Activated CD8-positive, alpha-beta T cell treated with anti-CD3 and anti-CD28 coated beads for 36 hours (primary cell): ENCODE measurements at regions not wholly inside any gene's neighbourhood (a gene's known extent, or its start where the extent isn't known, plus 50 kb on each side); places are given as distances from the start of the nearest gene placed in this dataset.
A peak's percentile ranks its signal among the peaks of the same experiment; 100 is the strongest.

Source experiments
- ATAC-seq: fragments of 200-7000 bp; cut with Tn5 transposase; one replicate; pipeline ENCODE4 v1.10.0; 2021; ENCODE audit warnings: mild to moderate bottlenecking, moderate library complexity
- CTCF ChIA-PET: fragments of 350-600 bp; sonication (Branson Sonifier 250); formaldehyde crosslinking; loops from one replicate; lab custom pipeline; 2021; ENCODE audit warnings: antibody characterized with exemption; lab: Charles Lee
- POLR2A ChIA-PET: fragments of 350-600 bp; sonication (Branson Sonifier 250); formaldehyde crosslinking; loops from one replicate; lab custom pipeline; 2021; ENCODE audit warnings: antibody characterized with exemption; lab: Charles Lee
- DNase-seq: peaks from one replicate; pipeline ENCODE4 v3.0.0-alpha.2; 2020
- H3K27ac Mint-ChIP-seq: one replicate; pipeline ENCODE4 v1.8.0; 2021; ENCODE audit warnings: mild to moderate bottlenecking, mixed read lengths
- H3K27me3 Mint-ChIP-seq: one replicate; pipeline ENCODE4 v1.8.0; 2021; ENCODE audit warnings: mixed read lengths
- H3K36me3 Mint-ChIP-seq: one replicate; pipeline ENCODE4 v1.8.0; 2021; ENCODE audit warnings: low read depth, mixed read lengths
- H3K4me1 Mint-ChIP-seq: one replicate; pipeline ENCODE4 v1.8.0; 2021; ENCODE audit warnings: low read depth, mixed read lengths
- H3K4me3 Mint-ChIP-seq: one replicate; pipeline ENCODE4 v1.8.0; 2021; ENCODE audit warnings: mild to moderate bottlenecking, moderate library complexity, mixed read lengths
- H3K9me3 Mint-ChIP-seq: one replicate; pipeline ENCODE4 v1.8.0; 2021; ENCODE audit warnings: mixed read lengths
- intact Hi-C: fragments of 100-400 bp; cut with micrococcal nuclease; formaldehyde crosslinking; loops from one replicate; pipeline ENCODE4 v1.10.0; 2022
- TF ChIP-seq, protein P1 (sequence below): fragments of 200-600 bp; IDR thresholded peaks from one replicate; pipeline ENCODE4 v1.8.0; 2022; ENCODE audit warnings: antibody characterized with exemption, mild to moderate bottlenecking

DNA sequence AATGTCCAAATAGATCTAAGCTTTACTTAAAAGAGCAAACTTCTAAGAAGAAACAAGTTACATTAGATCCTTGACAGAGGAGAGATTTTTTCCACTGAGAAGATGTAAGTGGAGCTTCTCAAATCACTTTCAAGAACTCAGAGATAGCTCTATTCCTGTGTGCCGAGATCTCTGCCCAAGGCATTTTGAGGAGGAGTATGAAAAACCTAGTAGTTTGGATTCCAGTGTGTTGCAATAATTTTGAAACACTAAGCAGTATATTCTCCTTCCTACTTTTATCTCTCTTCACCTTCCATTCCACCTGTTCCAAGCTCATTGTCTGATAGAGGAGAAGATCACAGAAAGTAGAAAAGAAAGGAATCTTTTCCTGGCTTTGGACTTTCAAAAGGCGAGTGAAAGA, 192.0 kb upstream of the TANK start:
- no peak for DNase-seq
- ATAC-seq = no peak
- Mint-ChIP-seq H3K36me3 (no peaks in the 10 kb centered on the region), H3K9me3 (no peaks in the 10 kb centered on the region), H3K27me3 (peaks cover 4% of the 10 kb centered on the region), H3K27ac (no peak overlapping the region), H3K4me1 (no peaks in the 10 kb centered on the region), H3K4me3 (no peak overlapping the region)
- ChIA-PET CTCF (interaction anchor here (1.3 to 1.9 kb wide), 2 partner anchors 9 to 26 kb away, joined by 3 to 4 read pairs; no protein-coding TSS in a partner anchor), POLR2A (no interaction called here)
- TF ChIP-seq, protein P1, sequence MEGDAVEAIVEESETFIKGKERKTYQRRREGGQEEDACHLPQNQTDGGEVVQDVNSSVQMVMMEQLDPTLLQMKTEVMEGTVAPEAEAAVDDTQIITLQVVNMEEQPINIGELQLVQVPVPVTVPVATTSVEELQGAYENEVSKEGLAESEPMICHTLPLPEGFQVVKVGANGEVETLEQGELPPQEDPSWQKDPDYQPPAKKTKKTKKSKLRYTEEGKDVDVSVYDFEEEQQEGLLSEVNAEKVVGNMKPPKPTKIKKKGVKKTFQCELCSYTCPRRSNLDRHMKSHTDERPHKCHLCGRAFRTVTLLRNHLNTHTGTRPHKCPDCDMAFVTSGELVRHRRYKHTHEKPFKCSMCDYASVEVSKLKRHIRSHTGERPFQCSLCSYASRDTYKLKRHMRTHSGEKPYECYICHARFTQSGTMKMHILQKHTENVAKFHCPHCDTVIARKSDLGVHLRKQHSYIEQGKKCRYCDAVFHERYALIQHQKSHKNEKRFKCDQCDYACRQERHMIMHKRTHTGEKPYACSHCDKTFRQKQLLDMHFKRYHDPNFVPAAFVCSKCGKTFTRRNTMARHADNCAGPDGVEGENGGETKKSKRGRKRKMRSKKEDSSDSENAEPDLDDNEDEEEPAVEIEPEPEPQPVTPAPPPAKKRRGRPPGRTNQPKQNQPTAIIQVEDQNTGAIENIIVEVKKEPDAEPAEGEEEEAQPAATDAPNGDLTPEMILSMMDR = no peak
- intact Hi-C loops = no loop called here

DNA sequence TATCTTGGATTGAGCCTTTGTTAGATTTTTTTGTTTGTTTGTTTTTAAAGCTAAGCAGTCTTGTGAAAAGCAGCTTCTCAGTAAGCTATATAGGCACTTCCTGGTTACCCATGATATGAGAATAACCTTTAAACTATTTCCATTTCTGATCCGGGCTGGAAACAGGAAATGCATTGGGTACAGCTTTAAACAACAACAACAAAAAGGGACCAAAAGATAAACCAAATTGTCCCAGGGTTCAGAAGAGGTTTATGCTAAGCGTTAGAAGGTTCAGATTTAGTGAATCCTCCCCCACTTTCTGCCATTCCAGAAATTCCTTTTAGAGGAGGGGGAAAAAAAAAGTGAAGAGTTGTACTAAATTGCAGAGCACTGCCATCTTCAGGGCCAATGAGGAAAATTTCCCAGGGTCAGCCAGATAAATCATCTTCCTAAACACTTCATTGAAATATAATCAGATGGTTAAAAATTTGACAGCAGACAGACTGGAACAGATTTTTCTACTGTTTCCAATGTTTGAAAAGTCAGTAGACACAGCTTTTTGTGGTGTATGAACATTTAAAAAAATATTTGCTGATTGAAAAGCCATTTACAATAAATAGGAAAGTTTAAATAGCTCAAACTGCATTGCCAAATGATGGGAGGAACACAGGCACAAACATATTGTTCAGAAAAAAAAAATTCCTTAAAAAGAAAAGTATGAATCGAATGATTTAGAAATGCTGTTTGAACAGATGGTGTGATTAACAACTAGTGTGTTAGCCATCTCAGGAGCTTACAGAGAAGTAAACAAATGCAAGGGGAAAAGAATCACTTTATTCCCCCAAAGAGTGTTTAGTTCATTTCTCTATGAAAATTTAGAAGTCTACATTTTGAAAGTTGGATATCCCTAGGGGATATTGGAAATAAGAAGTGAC, 189.9 kb upstream of the TANK start:
- no peak overlapping the region for H3K27ac Mint-ChIP-seq
- intact Hi-C loops = no loop called here
- no peaks in the 10 kb centered on the region for H3K36me3 Mint-ChIP-seq
- TF ChIP-seq, protein P1 = peak; percentile 47
- ChIA-PET CTCF (interaction anchor here (0.7 to 2.0 kb wide), 24 partner anchors 8 to 886 kb away, joined by 3 to 15 read pairs (median 3); no protein-coding TSS in a partner anchor), POLR2A (no interaction called here)
- DNase-seq (peak; percentile 21), ATAC-seq (no peak)
- H3K4me1 Mint-ChIP-seq = no peaks in the 10 kb centered on the region
- H3K27me3 Mint-ChIP-seq = peaks cover 1% of the 10 kb centered on the region
- no peaks in the 10 kb centered on the region for H3K9me3 Mint-ChIP-seq
- H3K4me3 Mint-ChIP-seq = no peak overlapping the region

DNA sequence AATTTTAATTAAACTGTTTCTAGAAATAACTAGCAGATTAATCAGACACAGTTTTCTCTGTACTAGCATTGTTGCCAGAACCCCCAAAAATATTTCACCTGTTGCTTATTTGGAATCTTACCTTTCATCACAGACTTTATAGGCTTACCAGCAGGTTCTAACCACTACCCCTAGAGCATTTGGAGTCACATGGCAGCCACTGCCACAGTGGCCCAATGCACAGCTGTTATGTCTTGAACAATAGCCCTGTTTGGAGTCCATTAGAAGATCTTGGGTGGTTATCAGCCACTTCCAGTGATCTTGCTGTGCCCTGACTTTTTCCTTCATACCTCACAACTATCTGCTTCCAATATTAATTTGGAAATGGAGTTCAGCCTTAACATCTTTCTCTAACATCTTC, 186.2 kb upstream of the TANK start:
- Mint-ChIP-seq H3K9me3 (peaks cover 1% of the 10 kb centered on the region), H3K27ac (no peak overlapping the region), H3K27me3 (no peaks in the 10 kb centered on the region), H3K4me3 (no peak overlapping the region), H3K36me3 (no peaks in the 10 kb centered on the region), H3K4me1 (no peaks in the 10 kb centered on the region)
- TF ChIP-seq, protein P1 = no peak
- intact Hi-C loops = no loop called here
- DNase-seq = no peak
- ChIA-PET CTCF (no interaction called here), POLR2A (no interaction called here)
- no peak for ATAC-seq

DNA sequence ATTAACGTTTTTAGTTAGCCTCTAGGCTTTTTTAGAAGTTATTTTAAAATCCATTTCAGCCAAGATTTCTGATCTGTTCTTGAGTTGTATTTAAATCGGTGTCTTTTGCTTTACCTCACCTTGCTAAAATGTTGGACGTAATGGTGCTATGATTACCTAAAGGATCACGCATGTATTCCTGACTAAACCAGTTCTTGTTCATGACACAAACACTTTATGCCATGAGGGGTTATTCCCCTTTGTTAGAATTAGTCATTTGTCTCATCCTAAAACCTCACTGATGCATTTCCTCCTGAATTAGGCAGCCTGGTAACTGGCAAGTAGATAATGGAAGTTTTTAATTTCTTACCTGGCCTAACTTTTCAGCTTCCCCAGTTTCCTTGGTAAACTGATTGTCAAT, 185.4 kb upstream of the TANK start:
- no peak for ATAC-seq
- POLR2A ChIA-PET = no interaction called here

More for the DNA sequence above, 185.4 kb upstream of the TANK start:
- peaks cover 1% of the 10 kb centered on the region for H3K9me3 Mint-ChIP-seq
- H3K27ac Mint-ChIP-seq = no peak overlapping the region
- no peaks in the 10 kb centered on the region for H3K36me3 Mint-ChIP-seq
- TF ChIP-seq, protein P1 = no peak
- no peak overlapping the region for H3K4me3 Mint-ChIP-seq
- DNase-seq = no peak
- no peaks in the 10 kb centered on the region for H3K4me1 Mint-ChIP-seq
- intact Hi-C loops = no loop called here
- CTCF ChIA-PET = no interaction called here
- H3K27me3 Mint-ChIP-seq = no peaks in the 10 kb centered on the region
